ENCODE measurements at regions not wholly inside any gene's neighbourhood (a gene's known extent, or its start where the extent isn't known, plus 50 kb on each side); places are given as distances from the start of the nearest gene placed in this dataset.

GRCh38 chr15:94930441-94930840, 699.1 kb downstream of the MCTP2 start:
- Mint-ChIP-seq H3K27ac (ENCODE audit: unreplicated experiment) (no peak overlapping the region), H3K27me3 (ENCODE audit: unreplicated experiment) (no peaks in the 10 kb centered on the region), H3K9me3 (ENCODE audit: unreplicated experiment) (peaks cover 8% of the 10 kb centered on the region), H3K36me3 (ENCODE audit: unreplicated experiment) (peaks cover 7% of the 10 kb centered on the region), H3K4me3 (ENCODE audit: unreplicated experiment) (no peak overlapping the region), H3K4me1 (ENCODE audit: low read depth, unreplicated experiment) (no peaks in the 10 kb centered on the region)
- no peak for TF ChIP-seq CTCF (IDR thresholded peaks at IDR 0.05; ENCODE audit: partially characterized antibody, unreplicated experiment)
- no peak for DNase-seq

DNA sequence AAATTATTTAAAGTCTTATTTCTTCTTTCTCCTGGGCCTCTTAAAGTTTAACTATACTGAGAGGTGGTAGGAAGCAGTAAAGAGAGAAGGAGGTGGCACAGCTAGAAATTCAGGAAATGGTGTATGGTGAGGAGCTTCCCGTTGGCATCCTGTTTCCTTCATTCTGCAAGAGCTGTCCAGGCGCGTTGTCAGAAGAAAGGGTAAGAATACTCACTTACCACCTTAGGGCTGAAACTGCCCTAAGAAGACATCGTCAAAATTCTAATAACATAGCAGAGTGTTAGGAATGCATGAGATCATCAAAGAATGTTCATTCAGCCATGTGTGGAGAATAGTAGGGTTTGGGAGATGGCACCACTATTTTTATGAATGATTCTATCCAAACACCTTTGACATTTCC, 699.6 kb downstream of the MCTP2 start:
- H3K4me1 Mint-ChIP-seq (ENCODE audit: low read depth, unreplicated experiment): no peaks in the 10 kb centered on the region
- peaks cover 8% of the 10 kb centered on the region for H3K9me3 Mint-ChIP-seq (ENCODE audit: unreplicated experiment)
- no peak for DNase-seq
- no peak overlapping the region for H3K27ac Mint-ChIP-seq (ENCODE audit: unreplicated experiment)
- H3K27me3 Mint-ChIP-seq (ENCODE audit: unreplicated experiment): no peaks in the 10 kb centered on the region
- no peak for TF ChIP-seq CTCF (IDR thresholded peaks at IDR 0.05; ENCODE audit: partially characterized antibody, unreplicated experiment)
- H3K36me3 Mint-ChIP-seq (ENCODE audit: unreplicated experiment): peaks cover 8% of the 10 kb centered on the region
- no peak overlapping the region for H3K4me3 Mint-ChIP-seq (ENCODE audit: unreplicated experiment)

- no peaks in the 10 kb centered on the region for H3K4me1 Mint-ChIP-seq (ENCODE audit: low read depth, unreplicated experiment)
- H3K4me3 Mint-ChIP-seq (ENCODE audit: unreplicated experiment): no peak overlapping the region
- H3K27me3 Mint-ChIP-seq (ENCODE audit: unreplicated experiment): no peaks in the 10 kb centered on the region
- peaks cover 8% of the 10 kb centered on the region for H3K36me3 Mint-ChIP-seq (ENCODE audit: unreplicated experiment)
- no peak overlapping the region for H3K27ac Mint-ChIP-seq (ENCODE audit: unreplicated experiment)
- DNase-seq: no peak
- no peak for TF ChIP-seq CTCF (IDR thresholded peaks at IDR 0.05; ENCODE audit: partially characterized antibody, unreplicated experiment)
- H3K9me3 Mint-ChIP-seq (ENCODE audit: unreplicated experiment): peaks cover 8% of the 10 kb centered on the region
These were observed 703.1 kb downstream of the MCTP2 start for GRCh38 chr15:94934440-94934839.

GRCh38 chr15:94937242-94937641, 705.9 kb downstream of the MCTP2 start:
- peaks cover 8% of the 10 kb centered on the region for H3K36me3 Mint-ChIP-seq (ENCODE audit: unreplicated experiment)
- H3K4me3 Mint-ChIP-seq (ENCODE audit: unreplicated experiment): no peak overlapping the region
- peaks cover 8% of the 10 kb centered on the region for H3K9me3 Mint-ChIP-seq (ENCODE audit: unreplicated experiment)
- no peak for TF ChIP-seq CTCF (IDR thresholded peaks at IDR 0.05; ENCODE audit: partially characterized antibody, unreplicated experiment)
- H3K27ac Mint-ChIP-seq (ENCODE audit: unreplicated experiment): no peak overlapping the region
- H3K4me1 Mint-ChIP-seq (ENCODE audit: low read depth, unreplicated experiment): no peaks in the 10 kb centered on the region
- H3K27me3 Mint-ChIP-seq (ENCODE audit: unreplicated experiment): no peaks in the 10 kb centered on the region
- DNase-seq: no peak

DNA sequence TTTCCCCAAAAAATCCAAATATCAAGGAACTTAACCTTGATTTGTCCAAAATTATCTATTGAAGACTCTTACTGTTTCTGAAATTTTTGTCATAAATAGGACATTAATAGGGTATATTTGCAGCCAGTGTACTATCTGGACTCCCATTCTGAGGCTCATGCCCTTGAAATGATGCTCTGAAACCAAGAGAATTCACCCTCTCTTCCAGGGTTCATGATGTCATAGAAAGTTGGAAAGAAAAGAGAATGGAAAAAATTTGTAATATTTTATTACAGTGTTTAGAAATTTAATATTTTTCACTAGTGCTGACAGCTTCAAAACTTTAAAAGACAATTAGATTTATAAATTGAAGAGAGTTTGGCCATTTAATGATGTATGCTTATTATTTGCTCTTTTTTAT, 712.5 kb downstream of the MCTP2 start:
- no peaks in the 10 kb centered on the region for H3K9me3 Mint-ChIP-seq (ENCODE audit: unreplicated experiment)
- no peak overlapping the region for H3K27ac Mint-ChIP-seq (ENCODE audit: unreplicated experiment)
- no peaks in the 10 kb centered on the region for H3K4me1 Mint-ChIP-seq (ENCODE audit: low read depth, unreplicated experiment)
- DNase-seq: no peak
- TF ChIP-seq CTCF (IDR thresholded peaks at IDR 0.05; ENCODE audit: partially characterized antibody, unreplicated experiment): no peak
- no peaks in the 10 kb centered on the region for H3K27me3 Mint-ChIP-seq (ENCODE audit: unreplicated experiment)
- H3K36me3 Mint-ChIP-seq (ENCODE audit: unreplicated experiment): no peaks in the 10 kb centered on the region
- H3K4me3 Mint-ChIP-seq (ENCODE audit: unreplicated experiment): no peak overlapping the region

Data from glutamatergic neuron (in vitro differentiated cells).